ENCODE measurements at regions not wholly inside any gene's neighbourhood (a gene's known extent, or its start where the extent isn't known, plus 50 kb on each side); places are given as distances from the start of the nearest gene placed in this dataset.

DNA sequence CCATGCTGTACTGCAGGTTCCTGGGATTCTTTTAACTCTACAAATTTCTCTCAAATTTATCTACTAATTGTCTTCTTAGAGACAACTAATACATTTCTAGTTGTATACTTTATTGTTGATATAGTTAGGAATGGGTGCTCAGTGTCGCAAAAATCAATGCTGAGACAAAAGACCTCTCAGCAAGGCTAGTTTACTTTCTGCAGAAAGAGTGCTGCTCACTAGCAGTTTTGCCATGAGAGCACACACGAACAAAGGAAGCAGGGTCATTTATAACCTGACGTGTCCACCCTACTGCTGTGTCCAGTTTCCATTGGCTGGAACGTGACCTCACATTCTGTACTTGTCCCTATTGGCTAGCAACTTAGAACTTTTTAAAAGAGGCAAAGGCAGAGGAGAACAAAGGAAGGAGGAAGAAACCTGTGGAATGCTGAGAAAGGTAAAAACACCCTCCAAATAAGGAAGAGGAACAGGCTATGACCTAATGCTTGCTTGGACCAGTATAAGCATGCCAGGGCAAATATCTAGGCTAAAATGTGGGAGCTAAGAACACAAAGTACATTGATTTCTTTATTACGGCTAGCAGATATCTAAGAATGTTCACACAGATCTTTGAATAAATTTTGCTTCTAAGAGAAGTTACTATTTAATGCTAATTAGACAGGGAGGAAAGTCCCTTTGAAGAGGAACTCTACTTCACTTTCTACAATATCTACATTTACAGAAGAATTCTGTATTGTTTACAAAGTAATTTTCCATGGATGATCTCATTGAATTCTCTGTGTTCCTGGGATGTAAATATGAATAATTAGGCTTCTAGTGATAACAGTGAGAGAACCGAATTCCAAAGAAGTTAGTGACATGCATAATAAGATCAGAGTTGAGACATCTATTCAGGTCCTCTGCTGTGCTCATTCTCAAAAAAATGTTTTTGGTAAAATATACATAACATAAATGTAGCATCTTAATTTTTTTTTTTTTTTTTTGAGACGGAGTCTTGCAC is 86.0 kb upstream of the MAP10 start:
- TF ChIP-seq, protein P1, sequence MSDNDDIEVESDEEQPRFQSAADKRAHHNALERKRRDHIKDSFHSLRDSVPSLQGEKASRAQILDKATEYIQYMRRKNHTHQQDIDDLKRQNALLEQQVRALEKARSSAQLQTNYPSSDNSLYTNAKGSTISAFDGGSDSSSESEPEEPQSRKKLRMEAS (IDR thresholded peaks at IDR 0.05; ENCODE audit: low read depth) = no peak
- no peak for TF ChIP-seq FOXM1 (IDR thresholded peaks at IDR 0.05; ENCODE audit: low read depth)
- TF ChIP-seq, protein P2, sequence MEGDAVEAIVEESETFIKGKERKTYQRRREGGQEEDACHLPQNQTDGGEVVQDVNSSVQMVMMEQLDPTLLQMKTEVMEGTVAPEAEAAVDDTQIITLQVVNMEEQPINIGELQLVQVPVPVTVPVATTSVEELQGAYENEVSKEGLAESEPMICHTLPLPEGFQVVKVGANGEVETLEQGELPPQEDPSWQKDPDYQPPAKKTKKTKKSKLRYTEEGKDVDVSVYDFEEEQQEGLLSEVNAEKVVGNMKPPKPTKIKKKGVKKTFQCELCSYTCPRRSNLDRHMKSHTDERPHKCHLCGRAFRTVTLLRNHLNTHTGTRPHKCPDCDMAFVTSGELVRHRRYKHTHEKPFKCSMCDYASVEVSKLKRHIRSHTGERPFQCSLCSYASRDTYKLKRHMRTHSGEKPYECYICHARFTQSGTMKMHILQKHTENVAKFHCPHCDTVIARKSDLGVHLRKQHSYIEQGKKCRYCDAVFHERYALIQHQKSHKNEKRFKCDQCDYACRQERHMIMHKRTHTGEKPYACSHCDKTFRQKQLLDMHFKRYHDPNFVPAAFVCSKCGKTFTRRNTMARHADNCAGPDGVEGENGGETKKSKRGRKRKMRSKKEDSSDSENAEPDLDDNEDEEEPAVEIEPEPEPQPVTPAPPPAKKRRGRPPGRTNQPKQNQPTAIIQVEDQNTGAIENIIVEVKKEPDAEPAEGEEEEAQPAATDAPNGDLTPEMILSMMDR (IDR thresholded peaks at IDR 0.05) = no peak
